ENCODE measurements at regions not wholly inside any gene's neighbourhood (a gene's known extent, or its start where the extent isn't known, plus 50 kb on each side); places are given as distances from the start of the nearest gene placed in this dataset.

DNA sequence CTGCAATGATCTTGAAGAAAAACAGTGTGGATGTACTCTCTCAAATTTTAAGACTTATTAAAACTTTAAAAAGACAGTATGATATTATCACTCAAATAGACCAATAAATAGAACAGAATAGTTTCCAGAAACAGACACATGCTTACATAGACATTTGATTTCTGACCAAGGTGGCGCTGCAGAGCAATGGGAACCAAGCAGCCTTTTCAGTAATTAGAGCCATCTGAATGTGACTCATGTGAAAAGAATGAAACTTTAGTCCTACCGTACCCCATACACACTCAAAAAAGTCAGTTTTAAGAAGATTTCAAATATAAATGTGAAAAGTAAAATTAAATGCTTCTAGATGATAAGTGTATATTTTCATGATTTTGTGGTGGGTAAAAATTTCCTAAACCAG, 74.2 kb upstream of the MS4A8 start:
- Mint-ChIP-seq H3K36me3 (ENCODE audit: insufficient read depth, unreplicated experiment) (no peaks in the 10 kb centered on the region), H3K27ac (ENCODE audit: unreplicated experiment) (no peak overlapping the region), H3K9me3 (ENCODE audit: unreplicated experiment) (peaks cover 13% of the 10 kb centered on the region), H3K27me3 (ENCODE audit: insufficient read depth, unreplicated experiment) (no peaks in the 10 kb centered on the region), H3K4me3 (ENCODE audit: unreplicated experiment) (no peak overlapping the region), H3K4me1 (ENCODE audit: low read depth, unreplicated experiment) (no peaks in the 10 kb centered on the region)
- Histone ChIP-seq H3K27me3 (replicated peaks; ENCODE audit: control insufficient read depth, insufficient read depth, low read length) (no peaks in the 10 kb centered on the region), H3K4me3 (ENCODE audit: low read depth, low read length) (no peak overlapping the region), H3K36me3 (ENCODE audit: control insufficient read depth, insufficient read depth, low read length) (no peaks in the 10 kb centered on the region), H3K4me1 (no peaks in the 10 kb centered on the region), H3K9me3 (peaks cover 11% of the 10 kb centered on the region; the same call in 1 of the 2 replicates)
- ChIA-PET POLR2A (no interaction called here), CTCF (no interaction called here)
- intact Hi-C loops (cut with micrococcal nuclease; ENCODE audit: unreplicated experiment) = no loop called here
- TF ChIP-seq, protein P1, sequence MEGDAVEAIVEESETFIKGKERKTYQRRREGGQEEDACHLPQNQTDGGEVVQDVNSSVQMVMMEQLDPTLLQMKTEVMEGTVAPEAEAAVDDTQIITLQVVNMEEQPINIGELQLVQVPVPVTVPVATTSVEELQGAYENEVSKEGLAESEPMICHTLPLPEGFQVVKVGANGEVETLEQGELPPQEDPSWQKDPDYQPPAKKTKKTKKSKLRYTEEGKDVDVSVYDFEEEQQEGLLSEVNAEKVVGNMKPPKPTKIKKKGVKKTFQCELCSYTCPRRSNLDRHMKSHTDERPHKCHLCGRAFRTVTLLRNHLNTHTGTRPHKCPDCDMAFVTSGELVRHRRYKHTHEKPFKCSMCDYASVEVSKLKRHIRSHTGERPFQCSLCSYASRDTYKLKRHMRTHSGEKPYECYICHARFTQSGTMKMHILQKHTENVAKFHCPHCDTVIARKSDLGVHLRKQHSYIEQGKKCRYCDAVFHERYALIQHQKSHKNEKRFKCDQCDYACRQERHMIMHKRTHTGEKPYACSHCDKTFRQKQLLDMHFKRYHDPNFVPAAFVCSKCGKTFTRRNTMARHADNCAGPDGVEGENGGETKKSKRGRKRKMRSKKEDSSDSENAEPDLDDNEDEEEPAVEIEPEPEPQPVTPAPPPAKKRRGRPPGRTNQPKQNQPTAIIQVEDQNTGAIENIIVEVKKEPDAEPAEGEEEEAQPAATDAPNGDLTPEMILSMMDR (IDR thresholded peaks at IDR 0.05; ENCODE audit: insufficient read depth in 1 of 2, low read depth in 1 of 2, low read length in 1 of 2, severe bottlenecking in 1 of 2, unreplicated experiment in 1 of 2) = peak in 1 of 2 experiments; percentile 37
- DNase-seq = peak in 1 of 2 experiments; percentile 42
- BruUV-seq (replicated peaks) = no TSS peak

GRCh38 chr11:60629399-60629798, 70.0 kb upstream of the MS4A8 start:
- no peak overlapping the region for H3K4me3 ChIP-seq (ENCODE audit: low read depth, low read length)
- H3K36me3 ChIP-seq (ENCODE audit: control insufficient read depth, insufficient read depth, low read length) = no peaks in the 10 kb centered on the region
- POLR2A ChIA-PET = no interaction called here
- DNase-seq = no peak
- intact Hi-C loops (cut with micrococcal nuclease; ENCODE audit: unreplicated experiment) = no loop called here
- no peaks in the 10 kb centered on the region for H3K36me3 Mint-ChIP-seq (ENCODE audit: insufficient read depth, unreplicated experiment)
- H3K27me3 ChIP-seq (replicated peaks; ENCODE audit: control insufficient read depth, insufficient read depth, low read length) = no peaks in the 10 kb centered on the region
- H3K9me3 ChIP-seq = 0 out of 2 replicates have a peak, but pooled peaks cover 3% of the 10 kb centered on the region
- CTCF ChIA-PET = no interaction called here
- no peak overlapping the region for H3K4me3 Mint-ChIP-seq (ENCODE audit: unreplicated experiment)
- H3K27ac Mint-ChIP-seq (ENCODE audit: unreplicated experiment) = no peak overlapping the region
- BruUV-seq (replicated peaks) = no TSS peak
- no peaks in the 10 kb centered on the region for H3K4me1 Mint-ChIP-seq (ENCODE audit: low read depth, unreplicated experiment)
- H3K9me3 Mint-ChIP-seq (ENCODE audit: unreplicated experiment) = peaks cover 1% of the 10 kb centered on the region
- no peaks in the 10 kb centered on the region for H3K4me1 ChIP-seq
- TF ChIP-seq, protein P1 (IDR thresholded peaks at IDR 0.05; ENCODE audit: insufficient read depth in 1 of 2, low read depth in 1 of 2, low read length in 1 of 2, severe bottlenecking in 1 of 2, unreplicated experiment in 1 of 2) = no peak
- H3K27me3 Mint-ChIP-seq (ENCODE audit: insufficient read depth, unreplicated experiment) = no peaks in the 10 kb centered on the region

GRCh38 chr11:60631944-60632343, 67.5 kb upstream of the MS4A8 start:
- no peak for DNase-seq
- ChIA-PET POLR2A (no interaction called here), CTCF (no interaction called here)
- Mint-ChIP-seq H3K4me3 (ENCODE audit: unreplicated experiment) (no peak overlapping the region), H3K9me3 (ENCODE audit: unreplicated experiment) (peaks cover 5% of the 10 kb centered on the region), H3K36me3 (ENCODE audit: insufficient read depth, unreplicated experiment) (no peaks in the 10 kb centered on the region), H3K27me3 (ENCODE audit: insufficient read depth, unreplicated experiment) (peaks cover 1% of the 10 kb centered on the region), H3K4me1 (ENCODE audit: low read depth, unreplicated experiment) (no peaks in the 10 kb centered on the region), H3K27ac (ENCODE audit: unreplicated experiment) (no peak overlapping the region)
- no peak overlapping the region for H3K4me3 ChIP-seq (ENCODE audit: low read depth, low read length)
- no peaks in the 10 kb centered on the region for H3K27me3 ChIP-seq (replicated peaks; ENCODE audit: control insufficient read depth, insufficient read depth, low read length)
- intact Hi-C loops (cut with micrococcal nuclease; ENCODE audit: unreplicated experiment) = no loop called here
- peaks cover 4% of the 10 kb centered on the region; the same call in 1 of the 2 replicates for H3K9me3 ChIP-seq
- BruUV-seq (replicated peaks) = no TSS peak
- H3K4me1 ChIP-seq = no peaks in the 10 kb centered on the region
- H3K36me3 ChIP-seq (ENCODE audit: control insufficient read depth, insufficient read depth, low read length) = no peaks in the 10 kb centered on the region
- TF ChIP-seq, protein P1 (IDR thresholded peaks at IDR 0.05; ENCODE audit: insufficient read depth in 1 of 2, low read depth in 1 of 2, low read length in 1 of 2, severe bottlenecking in 1 of 2, unreplicated experiment in 1 of 2) = no peak

Data from Caco-2 (cell line).